HG03442 (cell line): ENCODE measurements at regions not wholly inside any gene's neighbourhood (a gene's known extent, or its start where the extent isn't known, plus 50 kb on each side); places are given as distances from the start of the nearest gene placed in this dataset.

ENCODE experiments used
- ATAC-seq: cut with Tn5 transposase; IDR thresholded peaks from one replicate; pipeline ENCODE4 v1.9.1; 2021; ENCODE audit warnings: mild to moderate bottlenecking, moderate library complexity; ENCODE audit not compliant: unreplicated experiment

- ATAC-seq, result no peak
Measured at GRCh38 chr1:90561103-90561783, 155.9 kb downstream of the BARHL2 start.

GRCh38 chr1:90558754-90559378, 158.2 kb downstream of the BARHL2 start:
- no peak for ATAC-seq

GRCh38 chr1:90558126-90558525, 159.0 kb downstream of the BARHL2 start:
- ATAC-seq, result no peak

- no peak for ATAC-seq
Measured at GRCh38 chr1:90557706-90558105, 159.4 kb downstream of the BARHL2 start.

GRCh38 chr1:90550626-90551406, 166.3 kb downstream of the BARHL2 start:
- no peak for ATAC-seq

GRCh38 chr1:90544356-90544755, 172.7 kb downstream of the BARHL2 start:
- ATAC-seq, result no peak

GRCh38 chr1:90537606-90538362, 179.3 kb downstream of the BARHL2 start:
- no peak for ATAC-seq

GRCh38 chr1:90534663-90535295, 182.3 kb downstream of the BARHL2 start:
- no peak for ATAC-seq

GRCh38 chr1:90534116-90534515, 183.0 kb downstream of the BARHL2 start:
- ATAC-seq, result no peak

GRCh38 chr1:90526954-90527353, 190.1 kb downstream of the BARHL2 start:
- ATAC-seq, result no peak

GRCh38 chr1:90522432-90522831, 194.7 kb downstream of the BARHL2 start:
- ATAC-seq, result no peak

- no peak for ATAC-seq
Measured at GRCh38 chr1:90513956-90514355, 203.1 kb downstream of the BARHL2 start.

- no peak for ATAC-seq
Measured at GRCh38 chr1:90512441-90512840, 204.7 kb downstream of the BARHL2 start.

- ATAC-seq, result no peak
Measured at GRCh38 chr1:90510143-90510542, 207.0 kb downstream of the BARHL2 start.

GRCh38 chr1:90509225-90510048, 207.7 kb downstream of the BARHL2 start:
- ATAC-seq, result peak; percentile 37

- no peak for ATAC-seq
Measured at GRCh38 chr1:90508376-90509167, 208.5 kb downstream of the BARHL2 start.

- no peak for ATAC-seq
Measured at GRCh38 chr1:90507173-90507572, 209.9 kb downstream of the BARHL2 start.

GRCh38 chr1:90505806-90506205, 211.3 kb downstream of the BARHL2 start:
- no peak for ATAC-seq

- ATAC-seq, result no peak
Measured at GRCh38 chr1:90504509-90504908, 212.6 kb downstream of the BARHL2 start.
